GM12865 (cell line): ENCODE measurements at regions not wholly inside any gene's neighbourhood (a gene's known extent, or its start where the extent isn't known, plus 50 kb on each side); places are given as distances from the start of the nearest gene placed in this dataset.
A peak's percentile ranks its signal among the peaks of the same experiment; 100 is the strongest.
"Not testable (repeated sequence)": the region's sequence is repeated elsewhere in the genome, so short reads cannot be mapped to it uniquely, and the experiment has no call there.

Source experiments
- DNase-seq: peaks from one replicate; pipeline ENCODE4 v3.0.0; 2010; ENCODE audit warnings: low read depth
- H3K4me3 ChIP-seq: 2 replicates; pipeline ENCODE4 v1.5.1; 2011; ENCODE audit warnings: mild to moderate bottlenecking, low read depth, low read length, control low read depth
- CTCF ChIP-seq: IDR thresholded peaks from 2 replicates; pipeline ENCODE4 v1.5.1; 2011; ENCODE audit warnings: low read length, control low read depth, low read depth, inconsistent platforms; ENCODE audit not compliant: insufficient read depth; ENCODE audit errors: missing control alignments

- DNase-seq = peak; percentile 61
- no peak for TF ChIP-seq CTCF
- H3K4me3 ChIP-seq = no peak overlapping the region
These were observed 202.8 kb upstream of the KCND2 start for GRCh38 chr7:120070201-120070600.

GRCh38 chr7:120077777-120078176 lies 195.2 kb upstream of the KCND2 start:
- no peak overlapping the region for H3K4me3 ChIP-seq
- TF ChIP-seq CTCF = no peak
- DNase-seq = no peak

- TF ChIP-seq CTCF = no peak
These were observed 194.0 kb upstream of the KCND2 start for GRCh38 chr7:120079022-120079421.

GRCh38 chr7:120079704-120080103 lies 193.3 kb upstream of the KCND2 start:
- no peak overlapping the region for H3K4me3 ChIP-seq
- no peak for DNase-seq
- TF ChIP-seq CTCF = no peak

More at GRCh38 chr7:120079022-120079421, 194.0 kb upstream of the KCND2 start:
- DNase-seq = no peak
- no peak overlapping the region for H3K4me3 ChIP-seq

- not testable (repeated sequence) for H3K4me3 ChIP-seq, DNase-seq
These were observed 186.5 kb upstream of the KCND2 start for GRCh38 chr7:120086468-120086867.

GRCh38 chr7:120089968-120090367 lies 183.0 kb upstream of the KCND2 start:
- peak; percentile 31 for DNase-seq
- H3K4me3 ChIP-seq = no peak overlapping the region
- peak; percentile 6 for TF ChIP-seq CTCF

GRCh38 chr7:120091807-120092206 lies 181.2 kb upstream of the KCND2 start:
- no peak for DNase-seq
- no peak for TF ChIP-seq CTCF
- no peak overlapping the region for H3K4me3 ChIP-seq
